Muscle layer of duodenum (tissue), 2 donors: ENCODE measurements at regions not wholly inside any gene's neighbourhood (a gene's known extent, or its start where the extent isn't known, plus 50 kb on each side); places are given as distances from the start of the nearest gene placed in this dataset.
"Not testable (repeated sequence)": the region's sequence is repeated elsewhere in the genome, so short reads cannot be mapped to it uniquely, and the experiment has no call there.

Source experiments
- H3K27ac ChIP-seq: one replicate; pipeline ENCODE4 v1.7.0; 2013; ENCODE audit warnings: mild to moderate bottlenecking, low read length
- H3K27me3 ChIP-seq: one replicate; pipeline ENCODE4 v1.7.0; 2013; ENCODE audit warnings: low read depth, mild to moderate bottlenecking, control low read depth, low read length
- H3K36me3 ChIP-seq, 2 donors: one replicate each; pipeline ENCODE4 v1.7.0; 2013; ENCODE audit warnings: low read length in 2 of 2, control low read depth in 1 of 2, mild to moderate bottlenecking in 1 of 2; ENCODE audit not compliant: insufficient read depth in 2 of 2, control insufficient read depth in 1 of 2
- H3K4me1 ChIP-seq, 2 donors: one replicate each; pipeline ENCODE4 v1.7.0; 2013; ENCODE audit warnings: low read length in 2 of 2, mild to moderate bottlenecking in 2 of 2, control low read depth in 1 of 2, moderate library complexity in 1 of 2; ENCODE audit not compliant: insufficient read depth in 2 of 2, control insufficient read depth in 1 of 2
- H3K4me3 ChIP-seq, 2 donors: one replicate each; pipeline ENCODE4 v1.7.0; 2013; ENCODE audit warnings: low read length in 2 of 2, low read depth in 1 of 2, mild to moderate bottlenecking in 1 of 2
- H3K9me3 ChIP-seq, 2 donors: one replicate each; pipeline ENCODE4 v1.7.0; 2013; ENCODE audit warnings: low read length in 2 of 2, control low read depth in 1 of 2, mild to moderate bottlenecking in 1 of 2; ENCODE audit not compliant: control insufficient read depth in 1 of 2
- donor health status: healthy.

GRCh38 chr2:163944347-163944737 is 208.5 kb upstream of the FIGN start:
- H3K9me3 ChIP-seq: no peaks in the 10 kb centered on the region
- no peak overlapping the region for H3K27ac ChIP-seq
- no peaks in the 10 kb centered on the region for H3K36me3 ChIP-seq

GRCh38 chr2:163943403-163944346 is 207.9 kb upstream of the FIGN start:
- H3K4me3 ChIP-seq: no peak overlapping the region
- no peaks in the 10 kb centered on the region for H3K4me1 ChIP-seq
- H3K9me3 ChIP-seq: no peaks in the 10 kb centered on the region
- no peak overlapping the region for H3K27ac ChIP-seq
- no peaks in the 10 kb centered on the region for H3K27me3 ChIP-seq
- no peaks in the 10 kb centered on the region for H3K36me3 ChIP-seq

More at GRCh38 chr2:163944347-163944737, 208.5 kb upstream of the FIGN start:
- Histone ChIP-seq H3K27me3 (no peaks in the 10 kb centered on the region), H3K4me1 (no peaks in the 10 kb centered on the region), H3K4me3 (no peak overlapping the region)

GRCh38 chr2:163934131-163934530 is 198.3 kb upstream of the FIGN start:
- no peaks in the 10 kb centered on the region for H3K36me3 ChIP-seq
- H3K4me3 ChIP-seq: no peak overlapping the region
- H3K27ac ChIP-seq: no peak overlapping the region
- no peaks in the 10 kb centered on the region for H3K27me3 ChIP-seq
- no peaks in the 10 kb centered on the region for H3K4me1 ChIP-seq
- no peaks in the 10 kb centered on the region for H3K9me3 ChIP-seq

GRCh38 chr2:163919717-163920116 is 183.9 kb upstream of the FIGN start:
- Histone ChIP-seq H3K27ac (no peak overlapping the region), H3K4me1 (no peaks in the 10 kb centered on the region), H3K27me3 (no peaks in the 10 kb centered on the region), H3K36me3 (no peaks in the 10 kb centered on the region), H3K9me3 (no peaks in the 10 kb centered on the region), H3K4me3 (no peak overlapping the region)

- H3K27me3 ChIP-seq, H3K4me1 ChIP-seq, H3K4me3 ChIP-seq, H3K27ac ChIP-seq, H3K36me3 ChIP-seq, H3K9me3 ChIP-seq: not testable (repeated sequence)
Observed at GRCh38 chr2:163914486-163914885, 178.7 kb upstream of the FIGN start.

GRCh38 chr2:163913532-163913944 is 177.7 kb upstream of the FIGN start:
- not testable (repeated sequence) for H3K36me3 ChIP-seq, H3K27ac ChIP-seq, H3K9me3 ChIP-seq, H3K4me3 ChIP-seq, H3K27me3 ChIP-seq, H3K4me1 ChIP-seq

- H3K9me3 ChIP-seq: peaks cover 0 to 6% of the 10 kb centered on the region in 2 donors
- H3K27me3 ChIP-seq: no peaks in the 10 kb centered on the region
Observed at GRCh38 chr2:163909411-163910080, 173.7 kb upstream of the FIGN start.

GRCh38 chr2:163906410-163906809 is 170.6 kb upstream of the FIGN start:
- Histone ChIP-seq H3K36me3 (no peaks in the 10 kb centered on the region), H3K4me3 (no peak overlapping the region), H3K27ac (no peak overlapping the region), H3K27me3 (no peaks in the 10 kb centered on the region), H3K9me3 (peaks cover 0 to 5% of the 10 kb centered on the region in 2 donors), H3K4me1 (no peaks in the 10 kb centered on the region)

More at GRCh38 chr2:163909411-163910080, 173.7 kb upstream of the FIGN start:
- H3K4me1 ChIP-seq: no peaks in the 10 kb centered on the region
- no peak overlapping the region for H3K4me3 ChIP-seq
- no peak overlapping the region for H3K27ac ChIP-seq
- no peaks in the 10 kb centered on the region for H3K36me3 ChIP-seq

- H3K27ac ChIP-seq: no peak overlapping the region
- H3K4me1 ChIP-seq: no peaks in the 10 kb centered on the region
- H3K27me3 ChIP-seq: no peaks in the 10 kb centered on the region
- no peak overlapping the region for H3K4me3 ChIP-seq
- peaks cover 0 to 11% of the 10 kb centered on the region in 2 donors for H3K9me3 ChIP-seq
- H3K36me3 ChIP-seq: no peaks in the 10 kb centered on the region
Observed at GRCh38 chr2:163897799-163898198, 162.0 kb upstream of the FIGN start.

GRCh38 chr2:163893444-163893843 is 157.6 kb upstream of the FIGN start:
- not testable (repeated sequence) for H3K36me3 ChIP-seq, H3K4me1 ChIP-seq, H3K27me3 ChIP-seq, H3K27ac ChIP-seq, H3K4me3 ChIP-seq
- peaks cover 0 to 12% of the 10 kb centered on the region in 2 donors for H3K9me3 ChIP-seq

- Histone ChIP-seq H3K27me3 (no peaks in the 10 kb centered on the region), H3K4me3 (no peak overlapping the region), H3K4me1 (no peaks in the 10 kb centered on the region), H3K36me3 (no peaks in the 10 kb centered on the region), H3K27ac (no peak overlapping the region), H3K9me3 (peaks cover 0 to 4% of the 10 kb centered on the region in 2 donors)
Observed at GRCh38 chr2:163888591-163888990, 152.8 kb upstream of the FIGN start.
